Posterior cingulate gyrus (tissue), 11 donors: ENCODE measurements at regions not wholly inside any gene's neighbourhood (a gene's known extent, or its start where the extent isn't known, plus 50 kb on each side); places are given as distances from the start of the nearest gene placed in this dataset.
"Not testable (repeated sequence)": the region's sequence is repeated elsewhere in the genome, so short reads cannot be mapped to it uniquely, and the experiment has no call there.

Experiments
- DNase-seq, 10 donors: peaks; one replicate each; pipeline versions ENCODE4 v3.0.0 to v3.0.0-alpha.2; 2020 to 2021; ENCODE audit warnings: mixed read lengths in 3 of 10
- intact Hi-C: fragments of 100-400 bp; cut with DNase I; formaldehyde crosslinking; loops from one replicate; pipeline ENCODE4 v1.15.1; 2023

DNA sequence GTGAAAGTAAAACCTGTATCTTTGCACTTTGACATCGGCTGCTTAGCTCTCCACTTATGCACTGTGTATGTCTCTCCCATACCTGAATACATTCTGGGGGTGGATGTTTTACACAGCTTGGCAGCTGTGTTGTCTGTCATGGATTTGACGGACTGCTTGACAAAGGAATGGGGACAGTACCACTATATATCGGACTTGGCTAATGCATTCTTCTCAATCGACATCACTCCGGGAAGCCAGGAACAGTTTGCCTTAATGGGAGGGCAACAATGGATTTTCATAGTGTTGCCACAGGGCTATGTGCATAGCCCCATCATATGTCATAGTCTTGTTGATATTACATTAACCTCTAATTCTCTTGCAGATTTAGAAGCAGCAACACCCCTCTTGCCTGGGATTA lies 1008.3 kb downstream of the DNAH5 start:
- DNase-seq: no peak
- intact Hi-C loops: no loop called here

GRCh38 chr5:12934722-12935121 lies 1009.8 kb downstream of the DNAH5 start:
- DNase-seq: no peak
- intact Hi-C loops: no loop called here

DNA sequence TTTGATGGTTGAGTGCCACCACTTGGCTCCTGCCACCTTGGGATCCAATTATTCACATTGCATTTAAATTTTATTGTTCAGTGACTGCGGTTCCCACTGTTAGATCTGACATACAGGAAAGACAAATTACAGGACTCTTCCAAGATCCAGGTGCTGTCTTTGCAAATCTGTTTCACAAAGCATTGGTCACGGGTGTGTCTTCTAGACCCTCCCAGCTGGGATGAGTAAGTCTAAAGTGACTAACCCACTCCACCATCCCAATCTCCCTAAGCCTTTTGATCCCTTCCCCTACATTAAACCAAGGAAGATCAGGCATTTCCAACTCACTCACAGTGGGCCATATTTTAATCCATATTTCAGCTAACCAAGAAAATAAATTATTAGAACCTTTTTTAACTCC lies 1016.3 kb upstream of the CTNND2 start:
- DNase-seq: no peak
- intact Hi-C loops: no loop called here

- no peak for DNase-seq
- intact Hi-C loops: no loop called here
Measured at GRCh38 chr5:12911156-12911555, 1006.9 kb upstream of the CTNND2 start.

- DNase-seq: no peak
- intact Hi-C loops: no loop called here
Measured at GRCh38 chr5:12910641-12911040, 1006.4 kb upstream of the CTNND2 start.

DNA sequence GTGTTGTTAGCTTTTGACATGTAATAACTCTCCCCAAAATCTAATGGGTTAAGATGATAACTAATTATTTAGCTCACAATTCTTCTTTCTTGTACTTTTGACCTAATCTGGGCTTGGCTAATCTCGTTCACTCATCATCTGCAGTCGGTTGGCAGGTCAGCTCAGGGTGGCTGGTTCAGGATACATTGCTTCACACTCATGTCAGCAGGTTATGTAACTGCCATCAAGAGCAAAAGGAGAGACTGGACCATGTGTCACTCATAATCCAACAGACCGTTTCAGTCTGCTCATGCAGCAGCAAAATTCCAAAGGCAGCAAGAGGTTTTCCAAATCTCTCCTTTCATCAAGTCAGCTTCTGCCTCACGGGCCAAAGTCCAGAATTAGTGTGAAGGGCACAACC lies 998.4 kb upstream of the CTNND2 start:
- no peak for DNase-seq
- intact Hi-C loops: no loop called here

- intact Hi-C loops: no loop called here
- no peak for DNase-seq
Measured at GRCh38 chr5:12901696-12902095, 997.5 kb upstream of the CTNND2 start.

- intact Hi-C loops: no loop called here
- no peak for DNase-seq
Measured at GRCh38 chr5:12896086-12896485, 991.8 kb upstream of the CTNND2 start.

GRCh38 chr5:12885018-12885417 lies 980.8 kb upstream of the CTNND2 start:
- intact Hi-C loops: no loop called here
- DNase-seq: no peak

DNA sequence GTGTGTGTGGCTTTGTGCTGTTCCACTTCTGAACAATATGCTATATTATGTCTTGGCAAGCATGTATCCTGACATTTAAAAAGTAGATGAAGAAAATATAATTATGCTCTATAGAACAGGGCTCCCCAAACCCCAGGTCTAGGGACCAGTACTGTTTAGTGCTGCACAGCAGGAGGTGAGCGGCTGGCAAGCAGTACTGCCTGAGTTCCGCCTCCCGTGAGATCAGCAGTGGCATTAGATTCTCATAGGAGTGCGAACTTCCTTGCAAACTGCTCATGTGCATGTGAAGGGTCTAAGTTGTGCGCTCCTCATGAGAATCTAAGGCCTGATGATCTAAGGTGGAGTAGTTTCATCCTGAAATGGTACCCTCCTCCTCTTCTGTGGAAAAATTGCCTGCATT lies 979.1 kb upstream of the CTNND2 start:
- intact Hi-C loops: no loop called here

GRCh38 chr5:12876541-12877298 lies 972.5 kb upstream of the CTNND2 start:
- no peak for DNase-seq
- intact Hi-C loops: no loop called here

More for the DNA sequence above, 979.1 kb upstream of the CTNND2 start:
- no peak for DNase-seq

DNA sequence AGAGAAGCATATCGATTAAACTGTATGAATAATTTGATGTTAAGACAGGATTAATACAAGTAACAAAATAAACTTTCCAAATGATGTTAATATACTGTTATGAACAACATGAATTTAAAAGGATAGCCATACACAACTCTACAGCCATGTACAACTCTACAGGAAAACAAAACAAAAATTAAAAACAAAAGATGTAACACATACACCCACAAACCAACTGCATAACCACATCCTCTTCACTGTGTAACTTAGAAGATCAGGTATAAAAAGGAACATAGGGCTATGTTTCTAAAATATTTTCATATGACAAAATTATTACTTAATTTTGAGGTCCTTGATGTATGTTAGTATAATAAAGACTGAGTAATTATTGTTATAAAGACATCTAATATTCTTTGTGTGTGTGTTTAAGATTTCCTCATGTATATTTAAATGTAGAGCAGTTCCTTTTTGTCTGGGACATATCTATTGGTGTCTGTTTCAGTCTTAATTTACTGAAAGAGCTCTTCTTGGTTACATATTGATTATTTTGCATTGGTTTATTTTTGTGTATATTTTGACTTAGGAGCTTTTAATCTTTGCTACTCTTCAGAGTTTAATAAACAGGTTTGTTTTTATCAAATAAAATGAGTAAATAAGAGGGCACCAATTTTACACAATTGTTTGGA lies 966.8 kb upstream of the CTNND2 start:
- no peak for DNase-seq

GRCh38 chr5:12865529-12865928 lies 961.3 kb upstream of the CTNND2 start:
- DNase-seq: no peak
- intact Hi-C loops: no loop called here

More for the DNA sequence above, 966.8 kb upstream of the CTNND2 start:
- intact Hi-C loops: no loop called here

GRCh38 chr5:12861886-12862654 lies 957.8 kb upstream of the CTNND2 start:
- intact Hi-C loops: no loop called here
- DNase-seq: no peak

DNA sequence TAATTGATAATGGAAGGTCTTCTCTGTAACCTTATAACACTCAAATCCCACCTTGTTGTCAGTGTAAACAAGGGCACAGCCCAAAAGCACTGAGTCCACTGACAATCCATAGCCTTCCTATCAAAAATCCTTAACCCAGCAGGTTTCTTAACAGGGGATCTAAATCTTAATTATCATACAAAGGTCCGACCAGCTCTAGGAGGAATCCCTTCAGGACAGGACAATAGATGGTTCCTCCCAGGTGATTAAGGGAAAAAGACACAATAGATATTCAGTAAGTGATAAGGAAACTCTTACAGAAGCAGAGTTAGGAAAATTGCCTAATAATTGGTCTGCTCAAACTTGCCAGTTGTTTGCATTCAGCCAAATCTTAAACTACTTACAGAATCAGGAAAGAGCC lies 951.9 kb upstream of the CTNND2 start:
- intact Hi-C loops, DNase-seq: not testable (repeated sequence)

- intact Hi-C loops: no loop called here
- DNase-seq: no peak
Measured at GRCh38 chr5:12854386-12854785, 950.1 kb upstream of the CTNND2 start.

- intact Hi-C loops: no loop called here
- DNase-seq: no peak
Measured at GRCh38 chr5:12851761-12852160, 947.5 kb upstream of the CTNND2 start.

- intact Hi-C loops: no loop called here
- DNase-seq: no peak
Measured at GRCh38 chr5:12848709-12849108, 944.5 kb upstream of the CTNND2 start.

DNA sequence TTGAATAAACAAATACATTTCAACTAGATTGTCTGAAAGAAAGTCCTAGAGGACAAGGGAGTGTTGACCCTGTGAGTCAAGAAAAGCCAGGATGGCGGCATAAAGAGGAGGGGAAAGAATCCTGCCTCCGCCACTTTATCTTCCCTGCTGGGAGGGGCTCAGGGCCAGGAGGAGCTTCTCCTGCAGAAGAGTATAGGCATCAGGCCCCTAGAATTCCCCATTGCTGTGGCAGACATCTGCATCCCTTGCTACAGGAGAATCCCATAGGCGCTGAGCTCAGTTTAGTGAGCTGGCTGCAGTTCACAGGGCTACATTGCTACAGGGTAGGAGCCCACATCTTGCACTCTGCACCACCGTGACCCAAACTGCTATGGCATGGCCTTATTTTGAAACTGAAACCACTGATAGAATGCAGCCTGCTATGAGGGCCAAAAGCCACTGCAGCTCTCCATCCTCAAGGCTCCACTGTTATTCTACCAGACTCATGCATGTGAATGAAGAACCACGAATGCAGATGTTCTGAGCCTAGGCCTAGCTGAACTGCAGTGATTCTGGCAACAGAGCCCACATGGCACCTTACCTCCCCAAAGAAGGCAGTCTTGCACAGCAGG lies 941.4 kb upstream of the CTNND2 start:
- DNase-seq: no peak
- intact Hi-C loops: no loop called here

DNA sequence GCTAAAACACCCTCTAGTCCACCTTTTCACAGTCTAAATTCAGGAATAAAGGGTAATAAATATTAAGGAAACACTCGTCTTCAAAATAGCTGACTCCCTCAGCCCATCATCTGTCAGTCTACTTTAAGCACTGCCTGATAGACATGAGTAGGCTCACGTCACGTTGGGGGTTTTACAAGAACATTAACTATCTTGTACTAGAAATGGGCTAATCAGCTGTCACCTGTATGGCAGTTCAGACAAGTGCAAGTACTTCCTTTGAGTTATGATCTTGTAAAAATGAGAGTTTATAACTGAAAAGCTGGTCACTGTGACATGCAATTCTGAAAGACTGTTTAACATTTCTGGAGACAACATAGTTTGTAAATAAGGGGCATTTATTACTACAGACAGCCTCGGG lies 936.7 kb upstream of the CTNND2 start:
- intact Hi-C loops: no loop called here
- no peak for DNase-seq

- intact Hi-C loops: no loop called here
- DNase-seq: no peak
Measured at GRCh38 chr5:12837592-12837991, 933.3 kb upstream of the CTNND2 start.
